Heart left ventricle (tissue), 13 donors: ENCODE measurements at regions not wholly inside any gene's neighbourhood (a gene's known extent, or its start where the extent isn't known, plus 50 kb on each side); places are given as distances from the start of the nearest gene placed in this dataset.

ENCODE experiments used
- CTCF ChIP-seq, 12 donors: fragments of 200-600 bp; sonication (generic) in 4 of 12; IDR thresholded peaks; one replicate each; pipeline versions ENCODE4 v1.5.0 to v1.8.0; 2018 to 2022; ENCODE audit warnings: antibody characterized with exemption in 12 of 12, mild to moderate bottlenecking in 5 of 12
- POLR2A ChIP-seq, 2 donors: fragments of 450-650 bp; IDR thresholded peaks; one replicate each; pipeline ENCODE4 v1.6.1; 2017; ENCODE audit warnings: antibody characterized with exemption in 2 of 2, mild to moderate bottlenecking in 2 of 2, moderate library complexity in 2 of 2
- donor health status: ischemic (EF 13 %, LVEDD 7.1; RV severe dilation, severe dysfunction).
- donor health status: DM: no; HTN: yes; CAD: no.
- donor health status: DM: no; HTN: no; CAD: no.
- donor health status: ischemic (EF 25% LVEDD 6.9; RV normal size, moderate dysfunction).
- donor health status: ischemic (EF 25% LVEDD 5.7; RV mildly dilated, moderate dysfunction).
- donor health status: ischemic (EF 35%, LVEDD 5.7; RV mildly dilated, moderate dysfunction).
- donor health status: nonischemic (EF 11% LVEDD 7.7; RV severe dilation, severe dysfunction).
- donor health status: DM: yes; HTN: yes; CAD: no.
- donor health status: PGD.
- donor health status: ischemic (EF 29% LVEDD 5.4; RV normal size, mild dysfunction).
- donor health status: nonischemic (EF 23%, LVEDD 6.1; RV moderate dilation, normal function).

GRCh38 chr11:92129811-92130210 is 94.8 kb upstream of the FAT3 start:
- no peak for TF ChIP-seq CTCF (IDR thresholded peaks at IDR 0.05)
- TF ChIP-seq POLR2A (IDR thresholded peaks at IDR 0.05): no peak
